Liver (tissue), 3 donors: ENCODE measurements at regions not wholly inside any gene's neighbourhood (a gene's known extent, or its start where the extent isn't known, plus 50 kb on each side); places are given as distances from the start of the nearest gene placed in this dataset.

Experiments
- CTCF ChIP-seq: fragments of 150-350 bp; IDR thresholded peaks from 2 replicates; pipeline ENCODE4 v1.5.1; 2017; ENCODE audit warnings: improper control_type of control experiment, low read depth, low read length; ENCODE audit not compliant: missing input control
- EGR1 ChIP-seq, 2 donors: IDR thresholded peaks; 2 replicates each; pipeline ENCODE4 v1.6.1; 2016 to 2018; ENCODE audit warnings: antibody characterized with exemption in 2 of 2, low read depth in 2 of 2
- MAX ChIP-seq: IDR thresholded peaks from 2 replicates; pipeline ENCODE4 v1.6.1; 2016; ENCODE audit warnings: antibody characterized with exemption
- RAD21 ChIP-seq, 2 donors: IDR thresholded peaks; 2 replicates each; pipeline ENCODE4 v1.6.1; 2016; ENCODE audit warnings: antibody characterized with exemption in 2 of 2, mild to moderate bottlenecking in 2 of 2
- REST ChIP-seq: IDR thresholded peaks from 2 replicates; pipeline ENCODE4 v1.6.1; 2016; ENCODE audit warnings: antibody characterized with exemption, mild to moderate bottlenecking
- RXRA ChIP-seq, 2 donors: IDR thresholded peaks; 2 replicates each; pipeline ENCODE4 v1.6.1; 2017 to 2018; ENCODE audit warnings: antibody characterized with exemption in 2 of 2, mild to moderate bottlenecking in 1 of 2
- TAF1 ChIP-seq: conservative IDR thresholded peaks from 2 replicates; pipeline ENCODE4 v1.6.1; 2016; ENCODE audit warnings: antibody characterized with exemption, mild to moderate bottlenecking
- YY1 ChIP-seq: IDR thresholded peaks from 2 replicates; pipeline ENCODE4 v1.6.1; 2016; ENCODE audit warnings: antibody characterized with exemption, mild to moderate bottlenecking
- TF ChIP-seq, protein P1 (sequence below): IDR thresholded peaks from 2 replicates; pipeline ENCODE4 v1.6.1; 2016; ENCODE audit warnings: antibody characterized with exemption
- donor health status: healthy.
- donor health status: healthy.

GRCh38 chr11:38759394-38759793 is 2161.4 kb upstream of the RAG2 start:
- no peak for TF ChIP-seq MAX
- TF ChIP-seq YY1 = no peak
- TF ChIP-seq RAD21 (IDR thresholded peaks at IDR 0.05) = no peak
- no peak for TF ChIP-seq EGR1 (IDR thresholded peaks at IDR 0.05; ENCODE audit: low read depth in 2 of 2)
- TF ChIP-seq RXRA (IDR thresholded peaks at IDR 0.05) = no peak
- TF ChIP-seq CTCF = no peak
- TF ChIP-seq REST = no peak
- TF ChIP-seq, protein P1, sequence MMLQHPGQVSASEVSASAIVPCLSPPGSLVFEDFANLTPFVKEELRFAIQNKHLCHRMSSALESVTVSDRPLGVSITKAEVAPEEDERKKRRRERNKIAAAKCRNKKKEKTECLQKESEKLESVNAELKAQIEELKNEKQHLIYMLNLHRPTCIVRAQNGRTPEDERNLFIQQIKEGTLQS = no peak
- no peak for TF ChIP-seq TAF1
